GM21515 (cell line): ENCODE measurements at regions not wholly inside any gene's neighbourhood (a gene's known extent, or its start where the extent isn't known, plus 50 kb on each side); places are given as distances from the start of the nearest gene placed in this dataset.
"Not testable (repeated sequence)": the region's sequence is repeated elsewhere in the genome, so short reads cannot be mapped to it uniquely, and the experiment has no call there.

Source experiments
- ATAC-seq: cut with Tn5 transposase; IDR thresholded peaks from one replicate; pipeline ENCODE4 v1.9.1; 2021; ENCODE audit not compliant: unreplicated experiment

DNA sequence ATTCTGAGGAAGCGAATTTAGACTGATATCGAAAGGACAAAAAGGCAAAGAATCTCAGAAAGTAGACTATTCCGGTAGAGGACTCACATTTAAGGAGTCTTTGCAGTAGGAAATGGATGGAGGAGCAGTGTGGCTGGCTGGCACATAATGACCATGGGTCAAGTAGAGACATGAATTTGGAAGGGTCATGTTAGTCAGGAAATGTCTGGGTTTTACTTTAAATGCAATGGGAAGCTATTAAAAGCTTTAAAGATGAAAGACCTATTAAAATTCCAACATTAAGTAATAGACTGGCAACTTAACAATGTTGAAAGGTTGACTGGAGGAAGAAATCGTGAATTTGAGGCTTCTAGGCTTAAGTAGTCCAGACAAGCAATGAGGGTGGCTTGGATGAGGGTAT is 90.0 kb upstream of the SEMA3C start:
- ATAC-seq, result no peak

DNA sequence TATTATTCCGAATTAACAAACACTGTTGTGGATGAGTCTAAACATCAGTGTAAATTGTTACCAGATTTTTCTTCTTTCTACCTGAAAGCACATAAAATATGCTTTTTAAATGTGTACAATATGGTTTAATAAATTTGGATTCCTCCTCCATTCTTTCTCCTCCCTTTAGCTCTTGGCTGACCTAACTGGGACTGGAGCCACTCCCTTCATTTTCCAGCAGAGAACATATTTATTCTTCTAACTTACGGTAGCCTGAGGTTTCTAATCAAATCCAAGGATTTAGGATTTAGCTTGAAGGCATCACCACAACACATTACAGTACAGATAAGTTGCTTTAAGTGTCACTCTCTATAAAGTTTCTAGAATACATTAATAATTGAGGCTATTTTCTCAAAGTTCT is 88.2 kb upstream of the SEMA3C start:
- no peak for ATAC-seq

DNA sequence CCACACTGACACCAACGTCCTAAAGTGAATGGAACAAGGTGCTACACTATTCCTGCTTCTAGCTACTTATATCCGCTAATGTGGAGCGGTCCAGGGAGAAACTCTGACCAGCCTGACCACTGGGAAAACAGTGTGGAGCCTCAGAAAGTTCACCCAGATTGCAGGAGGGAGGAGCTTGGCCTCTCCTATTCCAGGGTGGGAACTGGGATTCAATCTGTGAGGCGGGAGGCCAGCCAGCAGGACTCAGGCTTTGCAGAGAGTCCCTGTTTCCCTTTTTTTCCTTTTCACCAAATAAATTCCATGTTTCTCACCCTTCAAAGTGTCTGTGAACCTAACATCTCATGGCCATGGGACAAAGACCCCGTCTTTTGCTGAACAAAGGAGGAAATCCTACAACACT is 86.4 kb upstream of the SEMA3C start:
- no peak for ATAC-seq

DNA sequence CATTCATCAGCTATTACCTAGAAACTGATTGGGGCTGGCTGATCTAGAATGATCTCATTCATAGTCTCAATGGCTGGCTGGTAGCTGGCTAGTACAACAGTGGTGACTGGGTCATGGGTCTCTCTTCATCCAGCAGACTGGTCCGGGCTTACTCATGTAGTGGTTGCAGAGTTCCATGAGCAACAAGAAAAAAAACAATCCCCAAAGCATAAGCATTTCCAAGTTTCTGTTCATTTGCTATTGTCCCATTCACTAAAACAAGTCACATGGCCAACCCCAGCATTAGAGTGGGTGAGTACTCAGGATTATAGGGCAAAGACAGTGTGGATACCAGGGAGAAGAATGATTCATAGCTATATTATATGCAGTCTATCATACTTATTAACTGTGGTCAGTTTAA is 85.2 kb upstream of the SEMA3C start:
- no peak for ATAC-seq

DNA sequence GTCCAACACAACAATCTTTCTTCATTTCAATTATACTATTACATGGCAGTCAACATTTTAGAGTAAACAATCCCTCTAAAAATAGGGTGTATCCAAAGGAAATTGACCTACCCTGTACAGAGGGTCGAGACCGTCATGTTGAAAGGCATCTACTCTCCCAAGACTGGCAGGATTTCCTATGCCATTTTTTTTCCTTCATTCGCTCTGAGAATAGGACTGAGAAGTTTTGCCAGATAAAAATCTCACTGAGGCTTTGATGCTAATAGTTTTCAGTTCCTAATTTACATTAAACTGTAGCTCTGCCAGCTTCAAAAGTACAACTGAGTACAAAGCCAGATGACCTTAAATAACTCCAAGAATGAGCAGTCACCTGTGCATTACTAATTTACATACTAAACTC is 84.5 kb upstream of the SEMA3C start:
- ATAC-seq, result no peak

DNA sequence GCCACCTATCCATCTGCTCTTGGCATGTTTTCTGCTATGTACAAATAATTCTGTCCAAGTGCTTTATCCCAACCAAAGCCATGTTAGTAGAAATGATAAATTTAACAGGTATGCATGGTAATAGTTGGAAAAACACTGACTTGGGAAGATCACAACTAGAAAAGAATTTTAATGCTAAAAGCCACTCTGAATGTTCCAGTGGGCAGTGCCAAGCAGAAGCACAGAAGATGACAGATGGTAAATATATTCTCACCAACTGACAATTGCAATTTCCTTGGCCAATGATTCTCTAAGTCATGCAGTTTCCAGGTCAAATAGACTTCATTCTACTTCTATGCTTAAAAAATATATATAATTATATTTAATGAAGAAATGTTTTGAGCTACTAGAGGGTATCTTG is 83.6 kb upstream of the SEMA3C start:
- no peak for ATAC-seq

DNA sequence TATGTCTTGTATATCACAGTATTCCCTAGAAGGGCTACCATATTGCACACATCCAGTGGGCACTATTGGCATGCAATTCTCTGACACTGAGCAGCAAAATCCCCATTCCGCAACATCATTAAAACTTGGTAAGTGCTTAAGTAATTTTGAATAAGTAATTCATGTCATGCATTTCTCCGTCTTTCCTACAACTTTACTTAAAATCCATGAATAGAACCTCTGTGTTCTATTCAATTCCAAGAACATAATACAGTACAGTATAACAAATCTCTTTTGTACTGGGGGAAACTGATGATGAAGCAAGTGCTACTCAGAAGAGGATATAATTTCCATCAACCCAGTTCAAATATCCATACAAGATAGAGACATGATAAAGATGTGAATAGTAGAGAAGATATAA is 80.9 kb upstream of the SEMA3C start:
- ATAC-seq, result no peak

DNA sequence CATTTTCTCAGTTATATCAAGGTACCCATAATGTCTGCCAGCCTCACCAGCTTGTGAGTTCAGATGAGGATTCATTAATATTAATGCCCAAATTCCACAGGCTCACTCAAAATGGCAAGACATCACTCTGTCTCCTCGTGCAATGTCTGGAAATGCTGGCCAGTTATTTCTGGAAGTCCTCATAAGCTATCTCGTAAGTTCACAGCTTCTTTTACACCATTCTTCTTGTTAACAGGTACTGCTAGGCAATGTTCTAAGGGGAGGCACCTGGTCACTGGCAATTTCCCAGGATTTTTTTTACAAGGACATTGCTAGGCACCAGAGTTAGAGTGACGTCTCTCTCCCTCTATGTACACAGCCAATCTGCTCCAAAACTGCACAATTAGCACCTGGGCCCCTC is 80.2 kb upstream of the SEMA3C start:
- no peak for ATAC-seq

DNA sequence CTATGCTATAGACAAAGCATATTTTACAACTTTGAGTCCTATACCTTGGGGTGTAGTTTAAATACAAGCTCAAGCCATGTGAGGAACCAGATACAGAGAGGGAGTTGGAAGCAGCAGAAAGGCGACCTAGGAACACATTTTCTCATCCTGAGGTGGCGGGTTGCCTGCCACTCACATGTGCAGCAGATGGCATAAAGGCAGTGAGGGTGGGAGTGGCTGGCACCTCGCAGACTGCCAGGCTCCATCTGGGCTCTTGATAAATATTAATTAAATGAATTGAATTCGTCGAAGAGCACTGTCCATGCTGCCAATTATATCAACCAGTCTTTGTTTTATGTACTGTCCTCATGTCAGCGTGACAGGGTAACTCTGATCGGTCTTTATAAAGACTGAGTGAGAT is 79.0 kb upstream of the SEMA3C start:
- no peak for ATAC-seq

DNA sequence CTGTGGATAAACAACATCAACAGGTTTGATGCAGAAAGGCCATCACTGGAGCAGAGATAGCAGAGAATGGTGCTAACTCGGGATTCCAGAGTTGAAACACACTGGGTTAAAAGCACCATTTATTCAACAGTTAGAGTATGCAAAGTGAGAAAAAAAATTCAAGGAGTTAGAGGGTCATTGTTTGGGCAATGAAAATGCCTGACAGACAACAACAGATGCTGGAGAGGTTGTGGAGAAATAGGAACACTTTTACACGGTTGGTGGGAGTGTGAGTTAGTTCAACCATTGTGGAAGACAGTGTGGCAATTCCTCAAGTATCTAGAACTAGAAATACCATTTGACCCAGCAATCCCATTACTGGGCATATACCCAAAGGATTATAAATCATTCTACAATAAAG is 77.4 kb upstream of the SEMA3C start:
- ATAC-seq, result not testable (repeated sequence)

DNA sequence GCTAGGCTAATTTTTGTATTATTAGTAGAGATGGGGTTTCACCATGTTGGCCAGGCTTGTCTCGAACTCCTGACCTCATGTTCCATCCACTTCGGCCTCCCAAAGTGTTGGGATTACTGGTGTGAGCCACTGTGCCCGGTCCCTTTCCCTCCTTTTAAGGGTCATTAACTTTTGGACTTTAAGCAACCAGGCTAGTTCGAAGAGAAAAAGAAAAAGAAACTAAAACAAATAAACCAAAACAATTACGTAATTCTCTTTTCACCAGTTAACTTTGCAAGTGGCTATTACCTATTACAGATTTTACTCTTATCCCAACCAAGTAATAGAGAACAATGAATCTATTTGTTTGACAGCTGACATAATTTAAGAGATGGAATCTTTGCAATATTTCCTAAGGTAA is 72.8 kb upstream of the SEMA3C start:
- ATAC-seq, result no peak

DNA sequence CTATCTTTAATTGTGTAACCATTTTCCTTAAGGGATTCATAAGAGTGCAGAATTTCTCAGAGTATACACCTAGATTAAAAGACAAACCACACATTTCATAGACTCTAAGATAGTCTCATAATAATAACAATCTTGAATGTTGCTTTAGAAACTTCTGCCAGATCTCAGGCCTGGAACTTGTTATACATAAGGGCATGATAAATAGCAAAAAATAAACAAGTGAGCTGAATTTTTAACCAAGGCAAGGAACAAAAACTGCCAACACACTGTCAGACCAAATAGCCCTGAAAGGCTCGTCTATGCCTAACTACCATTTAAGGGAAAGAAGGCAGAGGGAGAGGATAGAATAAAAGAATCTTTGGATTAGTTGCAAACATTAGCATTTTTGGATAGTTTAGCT is 65.8 kb upstream of the SEMA3C start:
- no peak for ATAC-seq

DNA sequence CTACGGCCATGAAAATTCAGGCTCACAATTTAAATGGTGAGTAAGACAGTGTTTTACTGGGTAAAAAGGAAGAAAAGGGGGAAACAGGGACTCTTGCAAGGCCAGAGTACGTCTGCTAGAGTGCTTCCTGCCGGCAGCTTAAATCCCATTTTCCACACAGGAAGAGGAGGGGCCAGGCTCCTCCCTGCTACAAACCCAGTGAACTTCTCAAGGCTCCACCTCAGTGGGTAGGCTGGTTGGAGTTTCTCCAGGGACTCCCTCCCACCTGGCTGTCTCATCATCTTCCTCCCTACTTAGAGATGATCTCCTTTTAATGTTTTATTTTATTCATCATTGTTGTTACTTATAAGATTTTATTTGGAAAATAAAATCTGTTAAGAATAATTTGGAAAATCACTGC is 62.6 kb upstream of the SEMA3C start:
- ATAC-seq, result no peak

DNA sequence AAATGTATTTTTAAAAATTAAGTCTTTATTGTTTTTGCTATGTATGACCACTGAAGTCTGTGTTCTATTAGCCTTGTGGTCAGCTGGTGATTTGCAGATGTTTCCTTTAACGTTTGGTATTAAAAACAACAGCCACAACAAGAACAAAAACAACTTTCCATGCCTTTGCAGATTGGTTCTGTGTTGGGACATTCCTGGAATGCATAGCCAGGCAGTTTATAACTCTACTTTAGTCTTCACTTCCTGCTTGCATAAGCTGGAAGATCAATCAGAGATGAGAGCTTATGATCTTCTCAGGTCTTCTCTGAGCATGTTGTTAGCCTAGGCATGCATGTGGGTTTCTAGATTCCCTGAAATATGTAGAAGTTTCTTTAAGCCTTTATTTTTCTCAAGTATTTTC is 58.9 kb upstream of the SEMA3C start:
- ATAC-seq, result no peak

DNA sequence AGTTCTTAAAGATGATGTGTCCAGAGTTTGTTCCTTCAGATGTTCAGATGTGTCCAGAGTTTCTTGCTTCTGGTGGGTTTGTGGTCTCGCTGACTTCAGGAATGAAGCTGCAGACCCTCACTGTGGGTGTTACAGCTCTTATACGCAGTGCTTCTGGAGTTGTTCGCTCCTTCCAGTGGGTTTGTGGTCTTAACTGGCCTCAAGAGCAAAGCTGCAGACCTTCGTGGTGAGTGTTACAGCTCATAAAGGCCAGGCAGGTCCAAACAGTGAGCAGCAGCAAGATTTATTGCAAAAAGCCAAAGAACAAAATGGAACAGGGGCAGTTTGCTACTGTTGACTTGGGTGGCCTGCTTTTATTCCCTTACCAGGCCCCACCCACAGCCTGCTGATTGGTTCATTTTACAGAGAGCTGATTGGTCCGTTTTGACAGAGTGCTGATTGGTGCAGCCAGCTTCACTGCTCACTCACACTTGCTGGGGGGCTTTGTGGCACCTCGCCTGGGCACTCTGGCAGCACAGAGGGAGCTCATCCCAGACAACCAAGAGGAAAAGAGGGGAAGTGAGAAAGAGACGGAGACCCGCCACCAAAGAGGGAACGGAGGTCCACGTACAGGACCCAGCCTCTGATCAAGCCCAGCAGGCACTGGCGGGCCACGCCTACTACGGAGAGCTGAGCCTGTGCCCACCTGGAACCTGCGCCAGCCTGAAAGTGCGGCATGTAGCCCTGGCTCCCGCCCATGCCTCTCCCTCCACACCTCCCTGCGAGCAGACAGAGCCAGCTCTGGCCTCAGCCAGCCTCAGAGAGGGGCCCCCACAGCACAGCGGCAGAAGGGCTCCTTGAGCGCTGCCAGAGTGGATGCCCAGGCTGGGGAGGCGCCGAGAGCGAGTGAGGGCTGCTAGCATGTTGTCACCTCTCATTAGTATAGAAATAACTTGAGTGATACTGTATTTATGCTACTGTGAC is 55.8 kb upstream of the SEMA3C start:
- ATAC-seq, result no peak

DNA sequence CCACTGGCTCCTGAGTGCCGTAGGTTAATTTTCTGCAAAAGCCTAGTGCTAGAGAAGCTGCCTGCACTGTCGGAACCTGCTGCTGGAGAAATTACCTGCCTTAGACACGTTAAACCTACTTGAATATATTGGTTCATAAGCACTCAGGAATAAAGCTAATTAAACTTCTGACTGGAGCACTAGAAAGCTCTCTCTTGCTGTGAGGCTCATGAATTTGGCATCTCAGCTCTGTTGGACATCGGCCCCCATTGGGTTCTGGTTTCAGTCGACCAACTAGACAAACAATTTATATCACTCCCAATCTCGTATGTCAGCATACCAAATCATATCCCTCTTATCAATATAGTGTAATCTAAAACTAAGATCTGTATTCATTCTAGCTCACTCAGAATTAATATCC is 52.4 kb upstream of the SEMA3C start:
- ATAC-seq, result no peak
